HAP-1 (cell line): ENCODE measurements at regions not wholly inside any gene's neighbourhood (a gene's known extent, or its start where the extent isn't known, plus 50 kb on each side); places are given as distances from the start of the nearest gene placed in this dataset.

Experiments
- DNase-seq, 2 experiments: peaks; one replicate each; pipeline ENCODE4 v3.0.0-alpha.2; 2016 to 2020; ENCODE audit warnings: low spot score in 2 of 2
- H3K27me3 ChIP-seq: fragments of 250-450 bp; sonication (Bioruptor Pico); 2 replicates; pipeline ENCODE4 v1.5.1; 2020; ENCODE audit warnings: low read depth, mild to moderate bottlenecking, moderate library complexity
- H3K36me3 ChIP-seq: fragments of 250-450 bp; sonication (Bioruptor Pico); replicated peaks from 2 replicates; pipeline ENCODE4 v1.5.1; 2020; ENCODE audit warnings: mild to moderate bottlenecking
- H3K4me1 ChIP-seq: fragments of 250-450 bp; sonication (Bioruptor Pico); 2 replicates; pipeline ENCODE4 v1.5.1; 2020; ENCODE audit warnings: mild to moderate bottlenecking
- H3K4me3 ChIP-seq: fragments of 250-450 bp; sonication (Bioruptor Pico); 2 replicates; pipeline ENCODE4 v1.5.1; 2020; ENCODE audit warnings: mild to moderate bottlenecking, moderate library complexity
- H3K9me3 ChIP-seq: fragments of 250-450 bp; sonication (Bioruptor Pico); 2 replicates; pipeline ENCODE4 v1.5.1; 2020; ENCODE audit warnings: mild to moderate bottlenecking, moderate library complexity
- in situ Hi-C: fragments of 300-500 bp; cut with MboI; formaldehyde crosslinking; loops from 3 replicates; pipeline ENCODE4 v1.14.3; 2020; ENCODE audit warnings: low sequenced_read_pairs, inconsistent platforms, mixed read lengths

DNA sequence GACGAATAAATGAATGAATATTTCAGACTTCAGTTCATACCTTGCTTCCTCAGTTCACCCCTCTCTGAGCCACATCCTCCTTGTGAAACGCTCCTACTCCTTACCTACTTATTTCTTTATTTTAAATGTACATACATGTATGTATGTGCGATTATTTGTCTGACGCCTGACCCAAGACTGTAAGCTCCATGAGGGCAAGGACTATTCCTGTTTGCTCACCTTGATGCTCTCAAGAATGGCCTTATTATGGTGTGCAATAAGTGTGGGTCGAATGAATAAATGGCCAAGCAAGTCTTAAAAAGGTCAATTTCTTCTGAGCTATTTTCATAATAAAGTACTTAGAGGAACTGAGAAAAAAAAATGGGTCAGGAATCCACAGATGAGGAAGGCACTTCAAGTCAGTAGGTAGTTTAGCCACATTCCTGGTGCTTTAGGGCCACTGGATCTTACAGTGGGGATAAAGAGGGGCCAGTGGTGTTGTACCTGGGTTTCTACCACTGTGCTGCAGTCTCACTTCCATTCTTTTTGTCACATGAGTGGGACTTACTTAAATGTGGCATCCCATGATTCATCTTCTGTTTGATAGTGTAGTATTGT lies 74.7 kb downstream of the SDC1 start:
- Histone ChIP-seq H3K9me3 (no peaks in the 10 kb centered on the region), H3K4me1 (peaks cover 29% of the 10 kb centered on the region), H3K4me3 (no peak overlapping the region), H3K36me3 (no peaks in the 10 kb centered on the region), H3K27me3 (no peaks in the 10 kb centered on the region)
- in situ Hi-C loops = no loop called here
- DNase-seq = no peak

GRCh38 chr2:20149703-20150030 lies 75.3 kb downstream of the SDC1 start:
- no peak overlapping the region for H3K4me3 ChIP-seq
- no peaks in the 10 kb centered on the region for H3K9me3 ChIP-seq
- no peak for DNase-seq
- no peaks in the 10 kb centered on the region for H3K36me3 ChIP-seq
- H3K4me1 ChIP-seq = peaks cover 29% of the 10 kb centered on the region
- H3K27me3 ChIP-seq = no peaks in the 10 kb centered on the region
- in situ Hi-C loops = loop anchor here (25.0 kb wide), 1 partner anchor 488 kb away; no protein-coding TSS in a partner anchor

GRCh38 chr2:20148923-20149702 lies 75.8 kb downstream of the SDC1 start:
- Histone ChIP-seq H3K4me1 (peaks cover 29% of the 10 kb centered on the region), H3K9me3 (no peaks in the 10 kb centered on the region), H3K36me3 (no peaks in the 10 kb centered on the region), H3K27me3 (no peaks in the 10 kb centered on the region), H3K4me3 (no peak overlapping the region)
- in situ Hi-C loops = loop anchor here (25.0 kb wide), 1 partner anchor 488 kb away; no protein-coding TSS in a partner anchor
- DNase-seq = peak; percentile 85 to 90

GRCh38 chr2:20148426-20148922 lies 76.5 kb downstream of the SDC1 start:
- no peaks in the 10 kb centered on the region for H3K9me3 ChIP-seq
- H3K4me1 ChIP-seq = peaks cover 29% of the 10 kb centered on the region
- no peak for DNase-seq
- H3K36me3 ChIP-seq = no peaks in the 10 kb centered on the region
- no peak overlapping the region for H3K4me3 ChIP-seq
- no peaks in the 10 kb centered on the region for H3K27me3 ChIP-seq
- in situ Hi-C loops = loop anchor here (25.0 kb wide), 1 partner anchor 489 kb away; no protein-coding TSS in a partner anchor

DNA sequence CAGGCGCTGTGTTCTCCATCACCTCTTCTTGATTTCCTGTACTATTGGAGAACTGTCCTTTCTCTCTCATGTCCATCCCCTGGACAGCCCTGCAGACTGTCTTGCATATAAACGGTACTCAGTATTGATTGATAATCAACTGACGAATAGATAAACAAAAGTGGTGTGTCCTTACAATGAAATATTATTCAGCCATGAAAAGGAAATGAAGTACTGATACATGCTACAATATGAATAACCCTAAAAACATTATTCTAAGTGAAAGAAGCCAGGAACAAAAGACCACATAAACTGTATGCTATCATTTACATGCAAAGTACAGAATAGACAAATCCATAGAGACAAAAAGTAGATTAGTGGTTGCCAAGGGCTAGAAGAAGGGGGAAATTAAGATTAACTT lies 77.6 kb downstream of the SDC1 start:
- in situ Hi-C loops = loop anchor here (25.0 kb wide), 1 partner anchor 490 kb away; no protein-coding TSS in a partner anchor
- Histone ChIP-seq H3K36me3 (no peaks in the 10 kb centered on the region), H3K4me1 (peaks cover 29% of the 10 kb centered on the region), H3K4me3 (no peak overlapping the region), H3K9me3 (no peaks in the 10 kb centered on the region), H3K27me3 (no peaks in the 10 kb centered on the region)
- DNase-seq = peak in 1 of 2 experiments; percentile 34

DNA sequence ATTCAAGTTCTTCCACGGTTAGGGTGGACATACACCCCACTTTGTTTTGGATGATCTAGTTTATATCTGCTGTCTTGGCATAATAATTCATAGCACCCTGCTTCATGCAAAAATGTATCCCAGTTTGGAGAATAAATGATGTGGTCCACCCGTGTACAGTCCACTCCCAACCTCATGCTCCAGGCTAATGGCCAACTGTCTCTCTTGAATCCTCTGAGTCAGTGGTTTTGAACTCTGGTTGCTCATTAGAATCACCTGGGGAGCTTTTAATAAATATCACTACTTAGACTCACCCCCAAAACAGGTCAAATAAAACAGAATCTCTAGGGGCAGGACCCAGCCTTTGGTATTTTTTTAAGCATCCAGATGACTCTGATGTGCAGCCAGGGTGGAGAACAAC lies 78.5 kb downstream of the SDC1 start:
- Histone ChIP-seq H3K4me3 (no peak overlapping the region), H3K27me3 (no peaks in the 10 kb centered on the region), H3K9me3 (no peaks in the 10 kb centered on the region), H3K36me3 (no peaks in the 10 kb centered on the region), H3K4me1 (peaks cover 27% of the 10 kb centered on the region)
- in situ Hi-C loops = loop anchor here (25.0 kb wide), 1 partner anchor 491 kb away; no protein-coding TSS in a partner anchor
- DNase-seq = no peak

DNA sequence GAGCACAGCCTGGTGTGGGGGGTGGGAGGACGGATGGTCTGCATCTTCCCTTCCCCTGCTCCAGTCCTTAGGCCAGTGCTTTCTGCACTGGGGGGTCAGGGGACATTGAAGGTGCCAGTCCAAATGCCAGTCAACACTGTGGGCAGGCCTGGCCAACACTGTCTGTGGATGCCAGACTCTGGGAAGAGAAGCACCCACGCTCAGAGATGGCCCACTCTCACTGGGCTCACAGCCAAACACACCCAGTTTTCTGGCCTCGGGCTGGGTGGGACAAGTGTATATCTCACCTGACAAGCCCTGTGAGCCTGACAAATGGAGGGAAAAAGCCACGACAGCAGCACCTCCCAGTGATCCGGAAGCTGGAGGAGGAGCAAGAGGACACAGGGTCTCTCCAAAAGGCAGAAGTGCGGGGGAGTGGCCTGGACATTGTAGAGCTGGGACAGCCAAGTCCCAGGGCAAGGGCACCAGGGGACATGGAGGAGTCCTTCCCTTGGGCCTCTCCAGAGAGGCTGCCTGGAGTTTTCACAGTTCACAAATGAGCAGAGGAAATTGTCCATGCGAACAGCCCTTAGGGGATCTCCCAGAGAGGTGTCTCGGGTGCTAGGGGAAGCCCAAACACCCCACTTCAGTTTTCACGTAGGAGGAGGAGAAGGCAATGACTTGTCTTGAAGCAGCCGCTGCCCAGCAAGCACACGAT lies 79.3 kb downstream of the SDC1 start:
- H3K4me3 ChIP-seq = no peak overlapping the region
- in situ Hi-C loops = loop anchor here (25.0 kb wide), 1 partner anchor 492 kb away; no protein-coding TSS in a partner anchor
- no peaks in the 10 kb centered on the region for H3K9me3 ChIP-seq
- DNase-seq = peak in 1 of 2 experiments; percentile 50
- H3K4me1 ChIP-seq = peaks cover 22% of the 10 kb centered on the region
- no peaks in the 10 kb centered on the region for H3K27me3 ChIP-seq
- H3K36me3 ChIP-seq = no peaks in the 10 kb centered on the region

GRCh38 chr2:20144861-20145260 lies 80.1 kb downstream of the SDC1 start:
- H3K4me1 ChIP-seq = peaks cover 21% of the 10 kb centered on the region
- in situ Hi-C loops = loop anchor here (25.0 kb wide), 1 partner anchor 492 kb away; no protein-coding TSS in a partner anchor

DNA sequence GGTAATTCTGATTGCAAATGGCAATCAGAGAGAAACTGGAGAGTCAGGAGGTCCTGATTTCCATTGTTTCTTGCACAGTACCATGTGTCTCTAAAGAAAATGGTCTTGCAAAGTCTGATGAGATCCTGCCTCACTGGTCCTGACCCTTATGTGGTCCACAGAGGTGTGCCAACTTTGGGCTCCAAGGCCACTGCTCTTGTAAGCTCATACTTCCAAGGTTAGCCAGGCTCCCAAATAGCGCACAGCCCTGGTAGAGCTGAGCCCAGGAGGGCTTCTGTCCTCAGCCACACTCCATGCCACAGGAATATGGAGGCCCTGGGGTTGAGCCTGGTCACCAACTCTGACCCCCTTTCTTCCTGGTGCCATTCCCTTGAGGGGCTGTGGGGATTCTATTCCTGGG lies 80.7 kb downstream of the SDC1 start:
- in situ Hi-C loops = loop anchor here (25.0 kb wide), 1 partner anchor 493 kb away; no protein-coding TSS in a partner anchor
- no peak for DNase-seq
- Histone ChIP-seq H3K4me1 (peaks cover 15% of the 10 kb centered on the region), H3K9me3 (no peaks in the 10 kb centered on the region), H3K36me3 (no peaks in the 10 kb centered on the region), H3K4me3 (no peak overlapping the region), H3K27me3 (no peaks in the 10 kb centered on the region)

More at GRCh38 chr2:20144861-20145260, 80.1 kb downstream of the SDC1 start:
- Histone ChIP-seq H3K27me3 (no peaks in the 10 kb centered on the region), H3K36me3 (no peaks in the 10 kb centered on the region), H3K9me3 (no peaks in the 10 kb centered on the region), H3K4me3 (no peak overlapping the region)
- DNase-seq = no peak

- peaks cover 7% of the 10 kb centered on the region for H3K4me1 ChIP-seq
- in situ Hi-C loops = loop anchor here (25.0 kb wide), 1 partner anchor 494 kb away; no protein-coding TSS in a partner anchor
- no peak for DNase-seq
Measured at GRCh38 chr2:20143263-20143662, 81.7 kb downstream of the SDC1 start.

DNA sequence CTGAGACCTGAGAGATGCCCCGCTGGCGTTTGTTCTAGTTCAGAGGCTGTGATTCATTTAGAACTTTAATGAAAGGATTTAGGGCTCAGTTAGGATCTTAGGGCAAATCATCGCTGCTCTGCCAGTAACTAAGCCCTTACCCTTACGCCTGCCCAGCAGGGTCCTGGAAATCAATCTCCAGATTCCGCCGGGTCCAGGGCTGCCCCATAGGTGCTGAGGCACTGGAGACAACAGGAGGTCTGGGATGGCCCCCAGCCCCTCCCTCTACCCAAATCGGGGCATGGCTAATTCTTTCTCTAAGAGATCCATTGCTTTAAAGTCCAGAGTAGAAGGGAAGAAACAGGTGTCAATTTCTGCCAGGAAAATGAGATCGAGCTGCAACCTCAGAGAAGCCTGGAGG lies 83.1 kb downstream of the SDC1 start:
- in situ Hi-C loops = loop anchor here (25.0 kb wide), 1 partner anchor 495 kb away; no protein-coding TSS in a partner anchor

More at GRCh38 chr2:20143263-20143662, 81.7 kb downstream of the SDC1 start:
- Histone ChIP-seq H3K36me3 (no peaks in the 10 kb centered on the region), H3K9me3 (no peaks in the 10 kb centered on the region), H3K4me3 (no peak overlapping the region), H3K27me3 (no peaks in the 10 kb centered on the region)

DNA sequence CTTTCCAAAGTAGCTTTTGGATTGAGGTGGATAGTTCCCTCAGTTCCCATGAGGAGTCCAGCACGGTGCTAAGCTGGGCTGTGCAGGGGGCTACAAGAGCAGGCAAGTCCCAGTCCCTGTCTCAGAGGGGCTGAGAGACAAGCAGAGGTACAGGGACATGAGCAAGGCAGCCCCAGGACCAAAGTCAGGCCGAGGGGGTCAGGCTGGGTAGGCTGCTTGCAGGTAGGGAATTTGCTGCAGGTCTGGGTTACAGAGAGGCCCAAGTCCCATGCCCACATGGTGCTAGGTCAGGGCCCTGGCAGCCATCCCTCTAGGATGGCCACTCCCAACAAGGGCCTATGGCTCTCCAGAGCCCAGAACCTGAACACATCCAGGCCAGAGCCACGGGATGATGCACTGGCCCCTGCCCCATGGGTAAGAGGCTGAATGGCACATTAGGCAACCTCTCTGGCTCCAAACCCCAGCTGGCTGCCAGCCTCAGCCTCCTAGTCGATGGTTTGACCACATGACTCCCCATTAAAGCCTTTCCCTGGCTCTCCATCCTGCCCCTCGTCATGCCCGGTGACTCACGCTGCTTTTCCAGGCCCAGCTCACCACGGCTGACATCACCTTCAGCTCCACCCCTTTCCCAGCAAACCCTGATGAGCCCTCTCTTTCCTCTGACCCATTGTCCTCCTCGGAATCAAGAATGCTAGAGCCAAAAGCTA lies 83.7 kb downstream of the SDC1 start:
- DNase-seq = no peak
- H3K27me3 ChIP-seq = no peaks in the 10 kb centered on the region
- H3K4me1 ChIP-seq = no peaks in the 10 kb centered on the region

More for the DNA sequence above, 83.1 kb downstream of the SDC1 start:
- no peaks in the 10 kb centered on the region for H3K4me1 ChIP-seq
- no peaks in the 10 kb centered on the region for H3K9me3 ChIP-seq
- H3K4me3 ChIP-seq = no peak overlapping the region
- DNase-seq = no peak
- H3K27me3 ChIP-seq = no peaks in the 10 kb centered on the region
- no peaks in the 10 kb centered on the region for H3K36me3 ChIP-seq

More for the DNA sequence above, 83.7 kb downstream of the SDC1 start:
- Histone ChIP-seq H3K36me3 (no peaks in the 10 kb centered on the region), H3K9me3 (no peaks in the 10 kb centered on the region), H3K4me3 (no peak overlapping the region)
- in situ Hi-C loops = loop anchor here (25.0 kb wide), 1 partner anchor 496 kb away; no protein-coding TSS in a partner anchor
